Endothelial cell of umbilical vein (primary cell): ENCODE measurements at regions not wholly inside any gene's neighbourhood (a gene's known extent, or its start where the extent isn't known, plus 50 kb on each side); places are given as distances from the start of the nearest gene placed in this dataset.

Source experiments
- BruUV-seq: library from RNA; stranded (reverse); fragments of 400-500 nt; replicated peaks from 2 replicates; lab custom pipeline; 2021; lab: Mats Ljungman, UMichigan
- CTCF ChIA-PET: fragments of 300-600, 350-600 bp; sonication (Branson Sonifier 250); formaldehyde crosslinking; loops from one replicate; lab custom pipeline; 2021; ENCODE audit warnings: antibody characterized with exemption, inconsistent platforms; lab: Charles Lee
- POLR2A ChIA-PET: fragments of 300-600, 350-600 bp; sonication (Branson Sonifier 250); formaldehyde crosslinking; loops from one replicate; lab custom pipeline; 2021; ENCODE audit warnings: antibody characterized with exemption, inconsistent platforms; lab: Charles Lee
- DNase-seq: peaks from one replicate; pipeline ENCODE4 v3.0.0-alpha.2; 2011; ENCODE audit warnings: low read depth, low spot score
- FAIRE-seq: peaks from 2 replicates; lab custom pipeline; 2011; peaks lifted over from hg19 to GRCh38; lab: Jason Lieb, UNC
- H2AFZ ChIP-seq: 2 replicates; pipeline ENCODE4 v1.6.0; 2012; ENCODE audit warnings: low read depth, low read length, control low read depth, inconsistent platforms
- H3K27ac ChIP-seq: 2 replicates; pipeline ENCODE4 v1.5.1; 2011; ENCODE audit warnings: low read depth, mild to moderate bottlenecking, control low read depth, low read length, moderate library complexity; ENCODE audit not compliant: insufficient read depth
- H3K27me3 ChIP-seq, 2 experiments: 2 replicates each; pipeline versions ENCODE4 v1.6.0 to v1.6.1; 2011; ENCODE audit warnings: low read length in 2 of 2, mixed read lengths in 1 of 2; ENCODE audit not compliant: control insufficient read depth in 2 of 2, insufficient read depth in 2 of 2
- H3K36me3 ChIP-seq, 2 experiments: 2 replicates in 1 of 2; 3 replicates in 1 of 2; pipeline ENCODE4 v1.5.1; 2011; ENCODE audit warnings: low read length in 2 of 2, mild to moderate bottlenecking in 1 of 2, moderate library complexity in 1 of 2; ENCODE audit not compliant: control insufficient read depth in 2 of 2, insufficient read depth in 2 of 2; ENCODE audit errors: extremely low read depth in 1 of 2
- H3K4me1 ChIP-seq: 3 replicates; pipeline ENCODE4 v1.5.1; 2011; ENCODE audit warnings: mild to moderate bottlenecking, low read length; ENCODE audit not compliant: control insufficient read depth, insufficient read depth; ENCODE audit errors: extremely low read depth
- H3K4me2 ChIP-seq: 2 replicates; pipeline ENCODE4 v1.6.1; 2011; ENCODE audit warnings: low read length, control low read depth, mixed read lengths; ENCODE audit not compliant: insufficient read depth
- H3K4me3 ChIP-seq, 3 experiments: fragments of 200-600 bp in 1 of 3; sonication (generic), shearing (Covaris generic) in 1 of 3; replicated peaks in 1 of 3; 2 replicates each; pipeline ENCODE4 v1.5.1; 2011 to 2016; ENCODE audit warnings: control low read depth in 3 of 3, low read length in 3 of 3, mild to moderate bottlenecking in 2 of 3, inconsistent platforms in 1 of 3, low read depth in 1 of 3, moderate library complexity in 1 of 3; ENCODE audit not compliant: insufficient read depth in 1 of 3
- H3K79me2 ChIP-seq: 2 replicates; pipeline ENCODE4 v1.6.0; 2012; ENCODE audit warnings: low read length, inconsistent platforms; ENCODE audit not compliant: control insufficient read depth, insufficient read depth
- H3K9ac ChIP-seq: replicated peaks from 2 replicates; pipeline ENCODE3; 2011; ENCODE audit warnings: low read length, control low read depth; ENCODE audit not compliant: insufficient read depth; ENCODE audit errors: extremely low read depth
- H3K9me1 ChIP-seq: replicated peaks from 3 replicates; pipeline ENCODE4 v1.6.0; 2011; ENCODE audit warnings: mild to moderate bottlenecking, low read length; ENCODE audit not compliant: control insufficient read depth, insufficient read depth; ENCODE audit errors: extremely low read depth
- H3K9me3 ChIP-seq: replicated peaks from 2 replicates; pipeline ENCODE4 v1.5.1; 2012; ENCODE audit warnings: low read length, inconsistent platforms; ENCODE audit not compliant: control insufficient read depth, insufficient read depth
- H4K20me1 ChIP-seq: replicated peaks from 2 replicates; pipeline ENCODE3; 2011; ENCODE audit warnings: mild to moderate bottlenecking, low read length; ENCODE audit not compliant: control insufficient read depth, insufficient read depth; ENCODE audit errors: extremely low read depth
- CTCF ChIP-seq, 2 donors: IDR thresholded peaks; 1 replicate in 1 of 2; 2 replicates in 1 of 2; pipeline ENCODE4 v1.5.1; 2011; ENCODE audit warnings: low read length in 2 of 2, mild to moderate bottlenecking in 2 of 2, moderate library complexity in 2 of 2, control low read depth in 1 of 2, inconsistent platforms in 1 of 2, low read depth in 1 of 2; ENCODE audit not compliant: insufficient read depth in 1 of 2; ENCODE audit errors: extremely low read depth in 1 of 2
- EZH2 ChIP-seq: IDR thresholded peaks from 2 replicates; pipeline ENCODE4 v1.6.1; 2012; ENCODE audit warnings: borderline replicate concordance, low read depth, mild to moderate bottlenecking, moderate library complexity, low read length, inconsistent platforms; ENCODE audit not compliant: severe bottlenecking
- FOS ChIP-seq: IDR thresholded peaks from 2 replicates; pipeline ENCODE4 v1.6.1; 2011; ENCODE audit warnings: mild to moderate bottlenecking, low read length, moderate library complexity, borderline replicate concordance; ENCODE audit not compliant: insufficient read depth
- GATA2 ChIP-seq: IDR thresholded peaks from 2 replicates; pipeline ENCODE4 v1.7.0; 2011; ENCODE audit warnings: low read depth, mild to moderate bottlenecking, moderate library complexity, mixed read lengths, low read length; ENCODE audit not compliant: insufficient read length, insufficient read depth
- JUN ChIP-seq: IDR thresholded peaks from 2 replicates; pipeline ENCODE4 v1.6.1; 2011; ENCODE audit warnings: borderline replicate concordance, low read depth; ENCODE audit not compliant: insufficient read length, insufficient read depth
- MAX ChIP-seq: IDR thresholded peaks from 2 replicates; pipeline ENCODE4 v1.6.1; 2011; ENCODE audit not compliant: insufficient read depth, insufficient read length
- MYC ChIP-seq: IDR thresholded peaks from one replicate; pipeline ENCODE4 v1.6.1; 2011; ENCODE audit warnings: mild to moderate bottlenecking, low read depth, low read length
- POLR2A ChIP-seq: IDR thresholded peaks from 2 replicates; pipeline ENCODE4 v1.6.1; 2012; ENCODE audit warnings: low read depth, mild to moderate bottlenecking, control low read depth, low read length
- POLR2AphosphoS5 ChIP-seq: IDR thresholded peaks from 2 replicates; pipeline ENCODE4 v1.6.1; 2012; ENCODE audit warnings: low read depth, mild to moderate bottlenecking, control low read depth, low read length, moderate library complexity; ENCODE audit not compliant: insufficient read depth
- dilution Hi-C: fragments of 300-500 bp; cut with MboI; formaldehyde crosslinking; loops from one replicate; pipeline ENCODE4 v1.15.0; 2019; ENCODE audit warnings: low sequenced_read_pairs; ENCODE audit not compliant: extremely low pct_ligation_motif_present
- intact Hi-C: fragments of 100-400 bp; cut with micrococcal nuclease; formaldehyde crosslinking; loops from one replicate; pipeline ENCODE4 v1.10.0; 2022

- no peaks in the 10 kb centered on the region for H3K27me3 ChIP-seq
- H3K9ac ChIP-seq = no peak overlapping the region
- TF ChIP-seq POLR2AphosphoS5 = no peak
- TF ChIP-seq MYC = no peak
- TF ChIP-seq MAX = no peak
- no peak for TF ChIP-seq POLR2A
- TF ChIP-seq FOS = no peak
- TF ChIP-seq JUN = no peak
- no peak for TF ChIP-seq GATA2
- TF ChIP-seq EZH2 = no peak
- TF ChIP-seq CTCF (IDR thresholded peaks at IDR 0.05; ENCODE audit: extremely low read depth in 1 of 2, insufficient read depth in 1 of 2, low read depth in 1 of 2, low read length in 2 of 2) = no peak
- H3K4me2 ChIP-seq = no peak overlapping the region
- no peaks in the 10 kb centered on the region for H4K20me1 ChIP-seq
- no peaks in the 10 kb centered on the region for H3K4me1 ChIP-seq
- BruUV-seq = no TSS peak
- ChIA-PET POLR2A (no interaction called here), CTCF (interaction anchor here (1.6 kb wide), 1 partner anchor 12 kb away, joined by 5 read pairs; no protein-coding TSS in a partner anchor)
- dilution Hi-C loops = no loop called here
- H3K4me3 ChIP-seq = no peak overlapping the region
- FAIRE-seq (no peak), DNase-seq (no peak)
- H3K9me1 ChIP-seq = no peaks in the 10 kb centered on the region
- intact Hi-C loops = no loop called here
- H3K36me3 ChIP-seq = no peaks in the 10 kb centered on the region
- H3K27ac ChIP-seq = no peak overlapping the region
- no peaks in the 10 kb centered on the region for H3K79me2 ChIP-seq
- H2AFZ ChIP-seq = no peak overlapping the region
- no peaks in the 10 kb centered on the region for H3K9me3 ChIP-seq
These were observed 189.6 kb upstream of the NLRP1 start for GRCh38 chr17:5773816-5774360.
